CD4-positive, alpha-beta T cell treated with Interleukin-10 for 1 hour (primary cell): ENCODE measurements at regions not wholly inside any gene's neighbourhood (a gene's known extent, or its start where the extent isn't known, plus 50 kb on each side); places are given as distances from the start of the nearest gene placed in this dataset.

Experiments used
- DNase-seq: peaks from one replicate; pipeline ENCODE4 v3.0.0-alpha.2; 2020

- no peak for DNase-seq
Observed at GRCh38 chr4:32135642-32136041, 1415.5 kb downstream of the PCDH7 start.

GRCh38 chr4:32136081-32136787, 1416.1 kb downstream of the PCDH7 start:
- no peak for DNase-seq

GRCh38 chr4:32140636-32141035, 1420.5 kb downstream of the PCDH7 start:
- no peak for DNase-seq

- DNase-seq: no peak
Observed at GRCh38 chr4:32142075-32142474, 1421.9 kb downstream of the PCDH7 start.

- no peak for DNase-seq
Observed at GRCh38 chr4:32145987-32146386, 1425.8 kb downstream of the PCDH7 start.

- no peak for DNase-seq
Observed at GRCh38 chr4:32147446-32148085, 1427.4 kb downstream of the PCDH7 start.

- no peak for DNase-seq
Observed at GRCh38 chr4:32148111-32148666, 1428.0 kb downstream of the PCDH7 start.

- no peak for DNase-seq
Observed at GRCh38 chr4:32158961-32159360, 1438.8 kb downstream of the PCDH7 start.

- no peak for DNase-seq
Observed at GRCh38 chr4:32161392-32161791, 1441.2 kb downstream of the PCDH7 start.

- no peak for DNase-seq
Observed at GRCh38 chr4:32163125-32163524, 1443.0 kb downstream of the PCDH7 start.

- no peak for DNase-seq
Observed at GRCh38 chr4:32169841-32170240, 1449.7 kb downstream of the PCDH7 start.

- DNase-seq: no peak
Observed at GRCh38 chr4:32172086-32172485, 1451.9 kb downstream of the PCDH7 start.

GRCh38 chr4:32172761-32173160, 1452.6 kb downstream of the PCDH7 start:
- no peak for DNase-seq

- no peak for DNase-seq
Observed at GRCh38 chr4:32180086-32180485, 1459.9 kb downstream of the PCDH7 start.

- no peak for DNase-seq
Observed at GRCh38 chr4:32184186-32184585, 1464.0 kb downstream of the PCDH7 start.

- no peak for DNase-seq
Observed at GRCh38 chr4:32189130-32189529, 1469.0 kb downstream of the PCDH7 start.

- no peak for DNase-seq
Observed at GRCh38 chr4:32189788-32190187, 1469.6 kb downstream of the PCDH7 start.

GRCh38 chr4:32191961-32192360, 1471.8 kb downstream of the PCDH7 start:
- no peak for DNase-seq

GRCh38 chr4:32192363-32192762, 1472.2 kb downstream of the PCDH7 start:
- no peak for DNase-seq

- DNase-seq: no peak
Observed at GRCh38 chr4:32192991-32193390, 1472.8 kb downstream of the PCDH7 start.

GRCh38 chr4:32196950-32197688, 1477.0 kb downstream of the PCDH7 start:
- DNase-seq: no peak

- DNase-seq: no peak
Observed at GRCh38 chr4:32199639-32200038, 1479.5 kb downstream of the PCDH7 start.

- DNase-seq: no peak
Observed at GRCh38 chr4:32203340-32203739, 1483.2 kb downstream of the PCDH7 start.

- no peak for DNase-seq
Observed at GRCh38 chr4:32206756-32207155, 1486.6 kb downstream of the PCDH7 start.
